ENCODE measurements at regions not wholly inside any gene's neighbourhood (a gene's known extent, or its start where the extent isn't known, plus 50 kb on each side); places are given as distances from the start of the nearest gene placed in this dataset.

DNA sequence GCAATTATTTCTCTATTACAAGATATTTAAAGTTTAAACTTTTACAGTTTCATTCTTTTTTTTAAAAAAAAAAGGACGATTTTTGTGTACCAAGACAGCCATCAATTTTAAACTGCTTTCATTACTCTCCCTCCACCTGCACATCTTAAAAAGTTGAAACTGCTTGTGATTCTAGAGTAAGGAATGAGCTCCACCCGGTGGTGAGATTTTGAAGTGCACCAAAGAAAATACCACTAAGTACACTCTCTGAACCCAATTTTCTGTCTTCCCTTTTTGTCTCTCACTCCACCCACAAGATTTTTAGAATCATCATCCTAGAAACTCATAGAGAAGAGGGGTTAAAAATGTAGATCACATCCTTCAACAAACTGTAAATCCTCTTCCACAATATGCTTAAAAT lies 91.3 kb upstream of the WDR44 start:
- TF ChIP-seq, protein P1, sequence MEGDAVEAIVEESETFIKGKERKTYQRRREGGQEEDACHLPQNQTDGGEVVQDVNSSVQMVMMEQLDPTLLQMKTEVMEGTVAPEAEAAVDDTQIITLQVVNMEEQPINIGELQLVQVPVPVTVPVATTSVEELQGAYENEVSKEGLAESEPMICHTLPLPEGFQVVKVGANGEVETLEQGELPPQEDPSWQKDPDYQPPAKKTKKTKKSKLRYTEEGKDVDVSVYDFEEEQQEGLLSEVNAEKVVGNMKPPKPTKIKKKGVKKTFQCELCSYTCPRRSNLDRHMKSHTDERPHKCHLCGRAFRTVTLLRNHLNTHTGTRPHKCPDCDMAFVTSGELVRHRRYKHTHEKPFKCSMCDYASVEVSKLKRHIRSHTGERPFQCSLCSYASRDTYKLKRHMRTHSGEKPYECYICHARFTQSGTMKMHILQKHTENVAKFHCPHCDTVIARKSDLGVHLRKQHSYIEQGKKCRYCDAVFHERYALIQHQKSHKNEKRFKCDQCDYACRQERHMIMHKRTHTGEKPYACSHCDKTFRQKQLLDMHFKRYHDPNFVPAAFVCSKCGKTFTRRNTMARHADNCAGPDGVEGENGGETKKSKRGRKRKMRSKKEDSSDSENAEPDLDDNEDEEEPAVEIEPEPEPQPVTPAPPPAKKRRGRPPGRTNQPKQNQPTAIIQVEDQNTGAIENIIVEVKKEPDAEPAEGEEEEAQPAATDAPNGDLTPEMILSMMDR (IDR thresholded peaks at IDR 0.05) = peak in 5 of 6 experiments; percentile 50 to 71 (median 61)
- TF ChIP-seq POLR2A (IDR thresholded peaks at IDR 0.05) = no peak
